ENCODE measurements at regions not wholly inside any gene's neighbourhood (a gene's known extent, or its start where the extent isn't known, plus 50 kb on each side); places are given as distances from the start of the nearest gene placed in this dataset.

DNA sequence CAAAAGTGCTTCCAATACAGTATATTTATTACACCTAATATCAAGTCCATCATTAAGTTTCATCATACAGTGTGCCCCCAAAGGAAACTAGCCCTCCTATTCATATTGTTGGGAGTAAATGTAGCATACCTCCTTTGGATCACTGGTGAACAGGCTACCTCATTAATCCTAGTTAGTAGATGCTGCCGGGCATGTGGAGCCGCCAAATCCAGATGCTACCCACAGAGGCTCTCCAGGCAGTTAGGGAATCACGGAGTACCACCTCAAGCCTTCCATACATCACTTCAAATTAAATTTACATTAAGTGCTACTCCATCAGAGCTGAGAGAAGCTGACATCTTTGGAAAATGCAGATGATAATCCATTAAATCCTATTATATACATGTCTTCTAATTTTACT is 121.7 kb upstream of the FOXD3 start:
- DNase-seq: no peak
- Histone ChIP-seq H3K4me1 (ENCODE audit: control insufficient read depth in 1 of 2, insufficient read depth in 2 of 2, low read length in 2 of 2) (no peaks in the 10 kb centered on the region), H3K9me3 (replicated peaks in 1 of 2; ENCODE audit: control insufficient read depth in 1 of 2, insufficient read depth in 1 of 2, low read length in 2 of 2) (no peaks in the 10 kb centered on the region), H3K36me3 (replicated peaks in 1 of 2; ENCODE audit: control insufficient read depth in 1 of 2, insufficient read depth in 2 of 2, low read length in 2 of 2) (no peaks in the 10 kb centered on the region), H3K79me2 (ENCODE audit: insufficient read depth, low read length) (no peaks in the 10 kb centered on the region), H4K20me1 (ENCODE audit: insufficient read depth, low read length) (no peaks in the 10 kb centered on the region), H3K9ac (ENCODE audit: insufficient read depth, low read length, poor library complexity, severe bottlenecking) (no peak overlapping the region), H3K27ac (ENCODE audit: low read depth in 1 of 2, low read length in 2 of 2) (no peak overlapping the region), H3K27me3 (ENCODE audit: control insufficient read depth in 2 of 2, insufficient read depth in 2 of 2, low read length in 2 of 2) (no peaks in the 10 kb centered on the region), H2AFZ (ENCODE audit: insufficient read depth, low read depth, low read length, poor library complexity, severe bottlenecking) (no peak overlapping the region), H3K4me3 (replicated peaks in 1 of 3; ENCODE audit: low read depth in 2 of 3, low read length in 3 of 3) (no peak overlapping the region), H3K4me2 (replicated peaks; ENCODE audit: extremely low read depth, low read length, poor library complexity, severe bottlenecking) (no peak overlapping the region)
- TF ChIP-seq, protein P1, sequence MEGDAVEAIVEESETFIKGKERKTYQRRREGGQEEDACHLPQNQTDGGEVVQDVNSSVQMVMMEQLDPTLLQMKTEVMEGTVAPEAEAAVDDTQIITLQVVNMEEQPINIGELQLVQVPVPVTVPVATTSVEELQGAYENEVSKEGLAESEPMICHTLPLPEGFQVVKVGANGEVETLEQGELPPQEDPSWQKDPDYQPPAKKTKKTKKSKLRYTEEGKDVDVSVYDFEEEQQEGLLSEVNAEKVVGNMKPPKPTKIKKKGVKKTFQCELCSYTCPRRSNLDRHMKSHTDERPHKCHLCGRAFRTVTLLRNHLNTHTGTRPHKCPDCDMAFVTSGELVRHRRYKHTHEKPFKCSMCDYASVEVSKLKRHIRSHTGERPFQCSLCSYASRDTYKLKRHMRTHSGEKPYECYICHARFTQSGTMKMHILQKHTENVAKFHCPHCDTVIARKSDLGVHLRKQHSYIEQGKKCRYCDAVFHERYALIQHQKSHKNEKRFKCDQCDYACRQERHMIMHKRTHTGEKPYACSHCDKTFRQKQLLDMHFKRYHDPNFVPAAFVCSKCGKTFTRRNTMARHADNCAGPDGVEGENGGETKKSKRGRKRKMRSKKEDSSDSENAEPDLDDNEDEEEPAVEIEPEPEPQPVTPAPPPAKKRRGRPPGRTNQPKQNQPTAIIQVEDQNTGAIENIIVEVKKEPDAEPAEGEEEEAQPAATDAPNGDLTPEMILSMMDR (IDR thresholded peaks at IDR 0.05): no peak
- no peak overlapping the region for H3K27ac Mint-ChIP-seq
- peaks cover 6 to 7% (median 7%) of the 10 kb centered on the region in 3 donors for H3K27me3 Mint-ChIP-seq (ENCODE audit: low read depth in 3 of 3)
- WGBS (ENCODE audit: insufficient coverage): 94% methylated on average over 2 of the region's 3 CpGs
- no peaks in the 10 kb centered on the region for H3K4me1 Mint-ChIP-seq
- H3K36me3 Mint-ChIP-seq: no peaks in the 10 kb centered on the region
- no peak overlapping the region for H3K4me3 Mint-ChIP-seq
- intact Hi-C loops (cut with micrococcal nuclease): no loop called here
- peaks cover 0 to 2% (median 0%) of the 10 kb centered on the region in 7 donors for H3K9me3 Mint-ChIP-seq

DNA sequence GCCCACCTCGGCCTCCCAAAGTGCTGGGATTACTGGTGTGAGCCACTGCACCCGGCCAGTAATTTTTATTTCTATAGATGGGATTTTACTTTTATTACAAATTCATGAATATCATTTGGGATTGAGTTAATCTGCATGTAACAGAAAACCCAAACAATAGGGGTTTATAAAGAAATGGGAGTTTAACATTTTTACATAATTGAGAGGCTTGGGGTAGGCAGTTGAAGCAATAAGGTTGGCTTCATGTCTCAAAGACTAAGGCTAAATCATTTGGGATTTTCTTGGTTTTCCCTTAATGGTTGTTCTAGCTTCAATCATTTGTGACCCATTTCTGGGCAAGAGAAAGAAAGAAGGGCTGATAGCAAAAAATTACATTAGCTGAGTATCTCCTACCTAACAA is 118.7 kb upstream of the FOXD3 start:
- Mint-ChIP-seq H3K4me3 (no peak overlapping the region), H3K36me3 (no peaks in the 10 kb centered on the region), H3K27ac (no peak overlapping the region), H3K27me3 (ENCODE audit: low read depth in 3 of 3) (peaks cover 5 to 7% (median 5%) of the 10 kb centered on the region in 3 donors), H3K9me3 (peaks cover 0 to 2% (median 0%) of the 10 kb centered on the region in 7 donors), H3K4me1 (no peaks in the 10 kb centered on the region)
- H2AFZ ChIP-seq (ENCODE audit: insufficient read depth, low read depth, low read length, poor library complexity, severe bottlenecking): no peak overlapping the region
- H4K20me1 ChIP-seq (ENCODE audit: insufficient read depth, low read length): no peaks in the 10 kb centered on the region
- H3K79me2 ChIP-seq (ENCODE audit: insufficient read depth, low read length): no peaks in the 10 kb centered on the region
- H3K9me3 ChIP-seq (replicated peaks in 1 of 2; ENCODE audit: control insufficient read depth in 1 of 2, insufficient read depth in 1 of 2, low read length in 2 of 2): no peaks in the 10 kb centered on the region
- H3K27me3 ChIP-seq (ENCODE audit: control insufficient read depth in 2 of 2, insufficient read depth in 2 of 2, low read length in 2 of 2): no peaks in the 10 kb centered on the region
- no peak overlapping the region for H3K4me2 ChIP-seq (replicated peaks; ENCODE audit: extremely low read depth, low read length, poor library complexity, severe bottlenecking)
- TF ChIP-seq, protein P1 (IDR thresholded peaks at IDR 0.05): no peak
- H3K9ac ChIP-seq (ENCODE audit: insufficient read depth, low read length, poor library complexity, severe bottlenecking): no peak overlapping the region
- WGBS (ENCODE audit: insufficient coverage): no CpG with 5 or more reads among the region's 2 CpGs
- no peak for DNase-seq
- no peaks in the 10 kb centered on the region for H3K4me1 ChIP-seq (ENCODE audit: control insufficient read depth in 1 of 2, insufficient read depth in 2 of 2, low read length in 2 of 2)
- H3K4me3 ChIP-seq (replicated peaks in 1 of 3; ENCODE audit: low read depth in 2 of 3, low read length in 3 of 3): no peak overlapping the region
- no peak overlapping the region for H3K27ac ChIP-seq (ENCODE audit: low read depth in 1 of 2, low read length in 2 of 2)
- intact Hi-C loops (cut with micrococcal nuclease): no loop called here
- H3K36me3 ChIP-seq (replicated peaks in 1 of 2; ENCODE audit: control insufficient read depth in 1 of 2, insufficient read depth in 2 of 2, low read length in 2 of 2): no peaks in the 10 kb centered on the region

Measured in CD14-positive monocyte (primary cell).